ENCODE measurements at regions not wholly inside any gene's neighbourhood (a gene's known extent, or its start where the extent isn't known, plus 50 kb on each side); places are given as distances from the start of the nearest gene placed in this dataset.

- no peak for DNase-seq
Observed at GRCh38 chr6:129967427-129967826, 51.0 kb upstream of the L3MBTL3 start.

DNA sequence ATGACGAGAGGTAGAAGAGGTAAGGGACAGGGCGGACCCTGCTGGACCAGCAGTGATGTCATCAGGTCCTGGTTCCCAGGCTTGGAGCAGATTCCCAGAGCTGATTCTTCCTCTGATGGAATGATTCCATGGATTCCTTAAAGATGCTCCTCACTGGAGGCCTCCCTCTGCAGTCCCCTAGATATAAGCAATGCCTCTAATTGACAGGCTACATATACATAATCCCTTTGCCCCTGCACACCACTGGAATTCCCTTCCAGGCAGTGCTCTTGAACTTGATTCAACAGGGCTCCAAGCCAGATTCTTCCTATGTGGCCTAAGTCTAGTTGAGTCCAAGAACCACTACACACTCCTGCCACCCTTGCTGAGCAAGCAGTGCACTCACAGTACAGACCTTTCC, 52.3 kb upstream of the L3MBTL3 start:
- no peak for DNase-seq

- DNase-seq, result no peak
Observed at GRCh38 chr6:129965096-129965495, 53.3 kb upstream of the L3MBTL3 start.

- DNase-seq, result no peak
Observed at GRCh38 chr6:129959358-129959930, 58.9 kb upstream of the L3MBTL3 start.

DNA sequence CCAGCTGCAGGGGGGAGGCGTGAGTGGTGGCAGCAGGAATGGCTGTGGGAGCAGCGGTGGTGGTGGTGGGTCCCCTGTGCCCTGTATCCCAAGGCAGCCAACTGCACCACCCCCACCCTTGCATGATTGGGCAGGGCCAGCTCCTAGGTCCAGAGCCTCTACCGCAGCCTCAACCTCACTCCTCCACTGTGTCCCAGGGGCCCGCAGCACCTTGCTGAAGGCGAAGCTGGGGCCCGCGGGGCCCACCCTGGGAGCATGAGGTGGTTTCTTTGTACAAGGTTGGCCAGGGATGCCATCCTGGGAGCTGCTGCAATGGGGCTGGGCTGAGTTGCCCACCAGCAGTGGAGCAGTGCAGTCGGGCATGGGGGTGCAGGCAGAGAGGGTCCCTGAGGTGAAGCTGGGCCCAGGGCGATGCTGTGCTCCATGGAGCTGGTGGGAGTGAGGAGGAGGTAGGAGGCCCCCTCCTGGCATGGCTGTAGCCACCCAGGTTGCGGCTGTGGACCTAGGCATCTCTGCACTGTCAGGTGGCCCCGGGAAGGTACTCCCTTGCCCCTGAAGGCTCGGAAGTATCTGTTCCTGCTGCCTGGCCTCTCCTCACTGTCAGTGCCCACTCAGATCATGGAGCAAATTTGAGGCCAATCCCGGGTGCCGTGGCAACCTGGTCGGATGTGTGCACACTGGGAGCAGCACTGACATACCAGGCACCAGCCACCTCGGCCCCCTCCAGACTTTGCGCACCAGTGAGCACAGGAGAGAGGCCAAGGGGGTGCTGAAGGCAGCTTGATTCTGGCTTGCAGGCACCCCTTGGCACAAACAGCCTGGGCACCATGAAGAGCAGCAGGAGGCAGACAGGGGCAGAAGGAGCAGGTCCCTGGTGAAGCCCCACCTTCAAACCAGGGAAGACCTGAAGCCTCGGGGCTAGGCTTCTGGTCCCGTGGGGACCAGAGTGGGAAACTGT, 60.2 kb upstream of the L3MBTL3 start:
- no peak for DNase-seq

- DNase-seq, result no peak
Observed at GRCh38 chr6:129955584-129955983, 62.8 kb upstream of the L3MBTL3 start.

DNA sequence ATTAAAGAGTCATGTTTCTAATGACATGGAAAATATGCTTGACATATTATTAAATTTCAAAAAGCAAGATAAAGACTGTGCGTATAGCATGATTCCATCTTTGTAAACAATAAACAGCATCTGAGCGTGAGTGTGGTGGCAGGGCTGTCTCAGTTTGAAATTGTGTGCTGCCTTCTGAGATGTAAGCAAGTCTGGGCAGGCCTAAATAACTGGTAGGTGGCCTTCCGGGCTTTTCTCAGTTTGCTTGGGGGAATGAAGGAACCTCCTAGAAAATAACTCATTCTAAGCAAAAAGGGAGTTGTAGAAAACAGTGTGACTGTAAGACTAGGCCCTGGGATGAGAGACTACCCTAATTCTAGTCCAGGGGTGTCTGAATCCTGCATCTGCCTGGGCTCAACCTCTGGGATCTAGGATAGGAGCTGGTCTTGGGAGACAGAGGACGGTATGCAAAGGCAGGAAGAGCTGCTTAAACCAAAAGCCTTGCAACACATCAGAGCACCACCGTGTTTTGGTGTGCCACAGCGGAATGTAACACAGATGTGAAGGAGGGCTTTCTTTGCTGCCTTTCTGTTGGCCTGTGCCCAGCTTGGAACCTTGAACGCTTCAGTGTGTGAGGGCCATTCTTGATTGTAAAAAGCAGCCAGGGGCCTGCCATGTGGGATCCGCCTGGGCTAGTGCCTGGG, 63.5 kb upstream of the L3MBTL3 start:
- no peak for DNase-seq

GRCh38 chr6:129947797-129948196, 70.6 kb upstream of the L3MBTL3 start:
- DNase-seq, result no peak

- no peak for DNase-seq
Observed at GRCh38 chr6:129946439-129947140, 71.8 kb upstream of the L3MBTL3 start.

GRCh38 chr6:129943637-129944271, 74.6 kb upstream of the L3MBTL3 start:
- DNase-seq, result no peak

DNA sequence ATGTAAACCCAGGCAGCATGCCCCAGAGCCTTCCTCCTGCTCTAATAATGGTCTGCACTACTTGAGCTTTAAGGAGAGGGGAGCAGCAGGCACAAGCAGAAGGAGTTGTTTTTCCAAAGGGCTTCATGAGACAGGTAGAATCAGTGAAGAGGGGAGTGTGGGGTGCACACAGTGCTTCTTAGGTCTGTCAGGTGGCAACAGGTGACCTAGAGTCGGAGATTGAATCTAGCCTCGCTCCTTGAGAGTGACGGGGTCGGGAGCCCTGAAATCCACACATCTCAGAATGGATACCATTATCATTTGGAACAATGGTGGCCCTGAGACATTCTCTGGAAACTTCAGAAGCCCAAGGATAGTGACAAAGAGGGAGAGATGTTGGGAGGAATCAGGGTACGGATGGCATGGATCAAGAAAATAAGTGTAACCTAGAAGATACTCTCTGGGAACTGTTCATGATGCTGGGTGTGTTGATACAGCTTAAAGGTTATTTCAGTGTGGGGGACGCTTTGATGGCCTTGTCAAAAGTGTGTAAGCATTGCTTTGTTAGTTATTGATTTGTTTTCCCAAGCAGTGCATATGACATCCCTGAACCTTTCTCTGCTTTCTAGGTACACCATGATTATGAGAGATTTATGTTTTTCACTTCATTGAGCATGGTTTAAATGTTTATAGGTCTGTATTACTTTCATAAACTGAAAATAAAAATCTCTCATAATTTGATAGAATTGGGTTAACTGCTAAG, 77.8 kb upstream of the L3MBTL3 start:
- no peak for DNase-seq

GRCh38 chr6:129938249-129939020, 77.3 kb upstream of the TMEM244 start:
- DNase-seq, result no peak

DNA sequence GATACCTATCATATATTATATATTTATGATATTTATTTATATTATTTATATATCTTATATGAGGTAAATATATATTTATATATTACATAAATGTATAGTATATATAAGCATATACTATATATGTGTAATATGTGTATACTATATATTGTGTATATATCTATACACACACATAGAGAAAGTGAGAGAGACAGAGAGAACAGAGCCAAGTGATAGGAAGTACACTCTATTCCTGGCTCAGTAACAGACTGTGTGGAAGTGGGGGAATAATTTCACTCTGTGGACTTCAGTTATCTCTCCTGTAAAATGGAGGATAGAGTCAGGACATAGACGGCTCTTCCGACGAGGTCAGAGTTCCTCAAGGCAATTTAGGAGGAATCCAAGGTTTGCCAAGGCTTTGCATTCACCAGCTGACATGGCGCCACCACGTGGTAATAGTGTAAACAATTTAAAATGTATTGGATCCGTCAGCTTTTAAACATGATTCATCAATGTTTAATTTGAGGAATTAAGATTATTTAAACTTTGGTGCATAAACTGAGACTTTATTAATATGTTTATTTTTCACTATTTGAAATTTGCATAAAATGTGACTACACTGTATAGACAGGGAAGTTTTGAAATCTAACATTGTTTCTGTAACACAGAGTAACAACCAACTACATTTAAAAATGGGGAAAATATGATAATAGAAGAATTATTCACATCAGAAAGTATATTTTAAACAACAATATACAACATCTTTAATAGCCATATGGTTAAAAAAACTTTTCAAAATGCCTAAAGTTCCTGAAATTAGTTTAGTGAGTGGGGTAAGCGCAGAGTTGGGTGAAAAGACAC, 75.4 kb upstream of the TMEM244 start:
- DNase-seq, result peak; percentile 38

DNA sequence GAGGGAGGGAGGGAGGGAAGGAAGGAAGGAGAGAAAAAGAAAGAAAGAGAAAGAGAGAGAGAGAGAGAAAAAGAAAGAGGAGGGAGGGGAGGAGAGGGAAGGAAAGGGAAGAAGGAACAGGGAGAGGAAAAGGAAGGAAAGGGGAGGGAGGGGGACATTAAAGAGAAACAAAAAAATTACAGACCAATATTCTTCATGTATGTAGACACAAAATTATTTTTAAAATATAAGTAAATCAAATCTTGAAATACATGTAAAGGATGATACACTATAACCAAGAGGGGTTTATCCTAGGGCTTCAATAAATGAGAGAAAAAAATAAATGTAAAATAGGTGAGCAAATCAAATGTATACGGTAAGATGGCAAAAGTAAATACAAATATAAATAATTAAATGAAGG, 71.2 kb upstream of the TMEM244 start:
- DNase-seq, result no peak

DNA sequence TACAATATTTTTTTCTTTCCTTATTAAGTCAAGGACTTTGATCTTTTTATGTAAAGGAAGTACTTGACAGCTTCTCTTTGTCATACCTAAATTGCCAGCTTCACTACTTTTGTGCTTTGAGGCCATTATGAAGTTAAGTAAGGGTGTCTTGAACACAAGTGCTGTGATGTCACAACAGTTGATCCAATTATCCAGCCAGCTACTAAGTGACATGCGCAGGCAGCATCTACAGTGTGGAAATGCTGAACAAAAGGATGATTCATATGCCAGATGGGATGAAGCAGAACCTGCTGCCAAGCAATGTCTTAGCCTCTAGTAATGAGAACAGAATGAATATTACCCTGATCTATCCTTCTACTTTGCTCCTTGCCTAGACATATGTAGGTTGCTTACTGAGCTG, 68.3 kb upstream of the TMEM244 start:
- no peak for DNase-seq

GRCh38 chr6:129923530-129924250, 62.6 kb upstream of the TMEM244 start:
- DNase-seq, result no peak

DNA sequence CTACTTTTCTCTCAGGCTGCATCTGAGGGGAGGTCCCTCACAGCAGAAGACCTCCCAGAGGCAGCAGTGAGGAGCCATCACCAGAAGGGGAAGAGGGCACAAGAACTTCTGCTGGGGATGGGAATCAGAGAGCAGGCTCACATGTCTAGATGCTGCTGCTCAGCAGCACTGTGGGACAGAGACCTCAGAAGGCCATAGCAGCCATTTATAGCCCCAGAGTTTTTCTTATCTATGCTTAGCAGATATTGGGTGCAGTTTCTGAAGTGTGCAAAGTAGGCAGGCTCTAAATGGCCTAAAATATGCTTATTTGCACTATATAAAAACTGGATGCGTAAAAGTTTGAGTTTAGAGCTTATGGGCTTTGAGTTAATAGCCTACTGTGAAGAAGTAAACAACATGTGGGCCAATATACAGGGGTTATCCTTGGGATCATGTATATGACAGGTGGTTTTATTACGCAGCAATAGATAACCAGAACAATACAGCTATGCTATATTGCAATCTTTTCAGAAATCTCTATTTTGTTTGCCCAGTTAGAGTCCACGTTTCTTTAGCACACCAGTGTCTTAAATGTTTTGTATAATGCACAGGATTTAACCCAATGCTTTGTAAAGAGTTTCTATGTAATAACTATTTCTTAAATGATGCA, 60.2 kb upstream of the TMEM244 start:
- DNase-seq, result no peak

DNA sequence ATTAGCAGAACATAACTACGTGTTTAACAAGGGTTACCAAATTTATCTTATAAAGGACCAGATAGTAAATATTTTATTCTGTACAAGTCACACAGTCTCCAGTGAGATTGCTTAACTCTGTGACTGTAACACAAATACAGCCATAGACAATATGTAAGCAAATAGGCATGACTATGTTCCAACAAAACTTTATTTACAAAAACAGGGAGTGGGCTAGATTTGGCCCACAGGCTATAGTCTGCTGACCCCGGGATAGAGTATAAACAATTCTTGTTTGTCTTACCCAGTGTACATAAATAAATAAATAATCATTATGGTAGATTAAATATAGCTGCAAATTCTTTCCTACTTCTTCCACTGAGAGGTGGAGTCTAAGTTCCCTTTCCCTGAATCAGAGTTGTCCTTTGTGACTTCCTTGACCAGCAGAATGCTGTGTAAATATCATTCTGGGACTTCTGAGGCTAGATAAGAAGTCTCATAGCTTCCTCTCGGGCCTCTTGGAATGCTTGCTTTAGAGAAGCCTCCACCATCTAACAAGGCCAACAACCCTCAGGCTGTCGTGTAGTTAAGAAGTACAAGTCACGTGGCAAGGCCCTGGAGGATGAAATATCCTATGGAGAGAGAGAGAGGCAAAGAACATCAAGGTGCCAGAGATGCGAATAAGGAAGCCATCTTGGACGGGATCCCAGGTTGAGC, 59.1 kb upstream of the TMEM244 start:
- DNase-seq, result no peak

Measured in activated CD4-positive, alpha-beta T cell treated with anti-CD3 and anti-CD28 coated beads, Interleukin-2, amount 50 U/mL, for 1 hour (primary cell).